Ovary (tissue), 7 donors: ENCODE measurements at regions not wholly inside any gene's neighbourhood (a gene's known extent, or its start where the extent isn't known, plus 50 kb on each side); places are given as distances from the start of the nearest gene placed in this dataset.

Source experiments
- DNase-seq, 5 donors: peaks; one replicate each; pipeline ENCODE4 v3.0.0-alpha.2; 2019 to 2020
- H3K27ac ChIP-seq, 2 donors: fragments of 200-600 bp; one replicate each; pipeline versions ENCODE4 v1.5.1 to v1.8.0; 2019 to 2022
- H3K27me3 ChIP-seq: fragments of 200-600 bp; one replicate; pipeline ENCODE4 v1.8.0; 2022
- H3K36me3 ChIP-seq: fragments of 200-600 bp; sonication (generic); one replicate; pipeline ENCODE4 v1.5.1; 2019
- H3K4me1 ChIP-seq: one replicate; pipeline ENCODE4 v1.8.1; 2013; ENCODE audit warnings: mild to moderate bottlenecking, moderate library complexity; ENCODE audit not compliant: insufficient read depth
- H3K4me3 ChIP-seq: fragments of 200-600 bp; sonication (generic); one replicate; pipeline ENCODE4 v1.5.1; 2017
- H3K9me3 ChIP-seq, 2 donors: fragments of 200-600 bp in 1 of 2; sonication (generic) in 1 of 2; one replicate each; pipeline versions ENCODE4 v1.5.1 to v1.8.1; 2013 to 2019; ENCODE audit warnings: mild to moderate bottlenecking in 1 of 2, moderate library complexity in 1 of 2
- EP300 ChIP-seq: sonication (generic); formaldehyde crosslinking; IDR thresholded peaks from one replicate; pipeline ENCODE4 v1.6.1; 2017; ENCODE audit warnings: antibody characterized with exemption
- POLR2A ChIP-seq: fragments of 450-650 bp; IDR thresholded peaks from one replicate; pipeline ENCODE4 v1.6.1; 2017; ENCODE audit warnings: antibody characterized with exemption, mild to moderate bottlenecking, moderate library complexity
- WGBS, 3 donors: extraction: QIAGEN DNeasy Blood & Tissue Kit in 1 of 3; methylation state at CpG; one replicate each; pipeline versions ENCODE4 v1.1.5 to v1.1.7; 2013 to 2017; 5-methylcytosine and 5-hydroxymethylcytosine counted together
- intact Hi-C, 4 donors: fragments of 100-400 bp; cut with DNase I; formaldehyde crosslinking; loops; one replicate each; pipeline versions ENCODE4 v1.11.0 to v1.15.1; 2022 to 2023
- TF ChIP-seq, protein P1 (sequence below), 3 donors: fragments of 450-650 bp in 2 of 3; fragments of 200-600 bp in 1 of 3; IDR thresholded peaks; one replicate each; pipeline versions ENCODE4 v1.5.1 to v1.8.0; 2016 to 2022; ENCODE audit warnings: antibody characterized with exemption in 3 of 3, mild to moderate bottlenecking in 1 of 3
- donor health status: DM: no; HTN: no; CAD: no; lungs with moderate emphysema.
- donor health status: DM: no; HTN: no; CAD: no.
- donor health status: Bipolar disorder and iron deficiency.
- donor health status: DM: no; HTN: no; CAD: no.
- donor health status: DM: yes; HTN: yes; CAD: no.

DNA sequence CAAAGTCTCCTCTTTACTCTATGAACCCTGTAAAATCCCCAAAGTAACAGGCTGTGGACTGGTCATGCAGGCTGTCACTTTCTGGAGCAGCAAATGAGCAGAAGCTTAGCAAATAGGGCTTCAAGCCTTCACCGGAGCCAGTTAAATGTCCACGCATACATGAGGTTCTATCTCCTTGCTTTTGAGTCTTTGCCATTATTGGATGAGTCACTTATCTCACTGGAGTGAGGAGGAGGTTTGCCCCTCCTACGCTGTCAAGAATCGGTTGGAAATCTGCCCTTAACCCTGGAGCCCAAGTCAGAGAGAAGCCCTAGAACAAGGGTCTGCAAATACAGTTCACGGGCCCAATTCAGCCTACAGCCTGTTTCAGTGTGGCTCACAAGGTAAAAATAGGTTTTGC, 126.1 kb upstream of the CTNNB1 start:
- WGBS, 3 donors: 57 to 59% (median 58%) methylated on average over 5 of the region's 5 CpGs
- Histone ChIP-seq H3K27ac (no peak overlapping the region), H3K27me3 (no peaks in the 10 kb centered on the region), H3K4me3 (no peak overlapping the region), H3K9me3 (no peaks in the 10 kb centered on the region), H3K36me3 (no peaks in the 10 kb centered on the region), H3K4me1 (no peaks in the 10 kb centered on the region)
- no peak for DNase-seq
- intact Hi-C loops: no loop called here
- TF ChIP-seq EP300 (no peak), POLR2A (no peak)
- TF ChIP-seq, protein P1, sequence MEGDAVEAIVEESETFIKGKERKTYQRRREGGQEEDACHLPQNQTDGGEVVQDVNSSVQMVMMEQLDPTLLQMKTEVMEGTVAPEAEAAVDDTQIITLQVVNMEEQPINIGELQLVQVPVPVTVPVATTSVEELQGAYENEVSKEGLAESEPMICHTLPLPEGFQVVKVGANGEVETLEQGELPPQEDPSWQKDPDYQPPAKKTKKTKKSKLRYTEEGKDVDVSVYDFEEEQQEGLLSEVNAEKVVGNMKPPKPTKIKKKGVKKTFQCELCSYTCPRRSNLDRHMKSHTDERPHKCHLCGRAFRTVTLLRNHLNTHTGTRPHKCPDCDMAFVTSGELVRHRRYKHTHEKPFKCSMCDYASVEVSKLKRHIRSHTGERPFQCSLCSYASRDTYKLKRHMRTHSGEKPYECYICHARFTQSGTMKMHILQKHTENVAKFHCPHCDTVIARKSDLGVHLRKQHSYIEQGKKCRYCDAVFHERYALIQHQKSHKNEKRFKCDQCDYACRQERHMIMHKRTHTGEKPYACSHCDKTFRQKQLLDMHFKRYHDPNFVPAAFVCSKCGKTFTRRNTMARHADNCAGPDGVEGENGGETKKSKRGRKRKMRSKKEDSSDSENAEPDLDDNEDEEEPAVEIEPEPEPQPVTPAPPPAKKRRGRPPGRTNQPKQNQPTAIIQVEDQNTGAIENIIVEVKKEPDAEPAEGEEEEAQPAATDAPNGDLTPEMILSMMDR (IDR thresholded peaks at IDR 0.05): no peak

- no peak overlapping the region for H3K4me3 ChIP-seq
These were observed 123.3 kb upstream of the CTNNB1 start for GRCh38 chr3:41075975-41076374.

GRCh38 chr3:41076399-41076798, 122.9 kb upstream of the CTNNB1 start:
- intact Hi-C loops: no loop called here

More at GRCh38 chr3:41075975-41076374, 123.3 kb upstream of the CTNNB1 start:
- no peaks in the 10 kb centered on the region for H3K9me3 ChIP-seq
- TF ChIP-seq EP300 (no peak), POLR2A (no peak)
- TF ChIP-seq, protein P1 (IDR thresholded peaks at IDR 0.05): no peak
- no peak overlapping the region for H3K27ac ChIP-seq
- peak in 1 of 5 donors; percentile 24 for DNase-seq
- H3K4me1 ChIP-seq: no peaks in the 10 kb centered on the region
- H3K36me3 ChIP-seq: no peaks in the 10 kb centered on the region
- WGBS, 3 donors: 38 to 49% (median 46%) methylated on average over 7 of the region's 7 CpGs
- intact Hi-C loops: no loop called here
- no peaks in the 10 kb centered on the region for H3K27me3 ChIP-seq

GRCh38 chr3:41080141-41080540, 119.2 kb upstream of the CTNNB1 start:
- Histone ChIP-seq H3K4me1 (no peaks in the 10 kb centered on the region), H3K36me3 (no peaks in the 10 kb centered on the region), H3K4me3 (no peak overlapping the region), H3K27me3 (no peaks in the 10 kb centered on the region), H3K9me3 (no peaks in the 10 kb centered on the region), H3K27ac (no peak overlapping the region)
- WGBS, 3 donors: 66 to 88% (median 75%) methylated on average over 4 of the region's 4 CpGs
- intact Hi-C loops: no loop called here
- TF ChIP-seq, protein P1 (IDR thresholded peaks at IDR 0.05): no peak
- TF ChIP-seq POLR2A: no peak
- no peak for TF ChIP-seq EP300
- no peak for DNase-seq

More at GRCh38 chr3:41076399-41076798, 122.9 kb upstream of the CTNNB1 start:
- no peak for TF ChIP-seq EP300
- no peak for TF ChIP-seq POLR2A
- TF ChIP-seq, protein P1 (IDR thresholded peaks at IDR 0.05): no peak
- Histone ChIP-seq H3K4me3 (no peak overlapping the region), H3K4me1 (no peaks in the 10 kb centered on the region), H3K36me3 (no peaks in the 10 kb centered on the region), H3K9me3 (no peaks in the 10 kb centered on the region), H3K27me3 (no peaks in the 10 kb centered on the region), H3K27ac (no peak overlapping the region)
- no peak for DNase-seq
